Thymus (tissue), 11 donors: ENCODE measurements at regions not wholly inside any gene's neighbourhood (a gene's known extent, or its start where the extent isn't known, plus 50 kb on each side); places are given as distances from the start of the nearest gene placed in this dataset.

ENCODE experiments used
- DNase-seq, 9 donors: peaks; one replicate each; pipeline ENCODE4 v3.0.0-alpha.2; 2013; ENCODE audit warnings: low spot score in 9 of 9, low read depth in 6 of 9, missing footprints in 1 of 9
- H3K27ac ChIP-seq, 2 donors: one replicate each; pipeline ENCODE4 v1.5.1; 2013; ENCODE audit warnings: control low read depth in 1 of 2, low read depth in 1 of 2, low read length in 1 of 2, mild to moderate bottlenecking in 1 of 2, moderate library complexity in 1 of 2
- H3K27me3 ChIP-seq, 2 donors: one replicate each; pipeline ENCODE4 v1.5.1; 2013; ENCODE audit warnings: low read length in 1 of 2; ENCODE audit not compliant: control insufficient read depth in 2 of 2, insufficient read depth in 1 of 2
- H3K36me3 ChIP-seq, 2 donors: one replicate each; pipeline ENCODE4 v1.5.1; 2013; ENCODE audit warnings: low read length in 1 of 2, mild to moderate bottlenecking in 1 of 2, moderate library complexity in 1 of 2; ENCODE audit not compliant: control insufficient read depth in 2 of 2, insufficient read depth in 2 of 2
- H3K4me1 ChIP-seq, 2 donors: one replicate each; pipeline ENCODE4 v1.5.1; 2013; ENCODE audit warnings: low read length in 2 of 2; ENCODE audit not compliant: control insufficient read depth in 2 of 2, insufficient read depth in 2 of 2
- H3K4me3 ChIP-seq, 2 donors: one replicate each; pipeline ENCODE4 v1.5.1; 2013; ENCODE audit warnings: low read length in 2 of 2, control low read depth in 1 of 2, mild to moderate bottlenecking in 1 of 2
- H3K9me3 ChIP-seq, 2 donors: one replicate each; pipeline ENCODE4 v1.5.1; 2013; ENCODE audit warnings: low read length in 1 of 2, mild to moderate bottlenecking in 1 of 2; ENCODE audit not compliant: control insufficient read depth in 2 of 2, insufficient read depth in 1 of 2
- WGBS: extraction: QIAGEN DNeasy Blood & Tissue Kit; methylation state at CpG from one replicate; pipeline ENCODE4 v1.1.7; 2013; 5-methylcytosine and 5-hydroxymethylcytosine counted together
- donor health status: healthy.

- no peak for DNase-seq
- WGBS = 80% methylated on average over 2 of the region's 2 CpGs
- Histone ChIP-seq H3K4me1 (no peaks in the 10 kb centered on the region), H3K4me3 (no peak overlapping the region), H3K27me3 (no peaks in the 10 kb centered on the region), H3K27ac (no peak overlapping the region), H3K9me3 (no peaks in the 10 kb centered on the region), H3K36me3 (no peaks in the 10 kb centered on the region)
These were observed 526.4 kb downstream of the CBLN4 start for GRCh38 chr20:55478724-55479450.

DNA sequence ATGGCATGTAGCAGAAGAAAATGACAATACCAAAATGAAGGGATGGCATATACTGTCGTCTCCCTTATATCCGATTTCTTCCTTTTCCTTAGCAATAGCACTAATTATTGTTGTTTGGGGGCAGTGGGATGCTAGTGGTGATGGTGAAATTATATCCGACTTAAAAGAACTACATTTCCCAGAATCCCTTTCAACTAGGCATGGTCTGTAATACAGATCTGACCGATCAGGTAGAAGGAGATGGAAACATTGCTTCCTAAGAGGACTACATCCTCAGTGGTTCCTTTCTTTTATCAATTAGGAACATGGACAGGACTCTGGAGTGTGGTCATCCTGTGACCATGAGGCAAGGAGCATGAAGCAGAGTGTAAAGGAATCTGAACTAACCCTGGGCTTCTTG lies 532.6 kb downstream of the CBLN4 start:
- no peaks in the 10 kb centered on the region for H3K9me3 ChIP-seq
- no peak for DNase-seq
- H3K4me1 ChIP-seq = no peaks in the 10 kb centered on the region
- H3K4me3 ChIP-seq = no peak overlapping the region
- no peaks in the 10 kb centered on the region for H3K27me3 ChIP-seq
- 66% methylated on average over 4 of the region's 4 CpGs for WGBS
- H3K27ac ChIP-seq = no peak overlapping the region
- no peaks in the 10 kb centered on the region for H3K36me3 ChIP-seq

DNA sequence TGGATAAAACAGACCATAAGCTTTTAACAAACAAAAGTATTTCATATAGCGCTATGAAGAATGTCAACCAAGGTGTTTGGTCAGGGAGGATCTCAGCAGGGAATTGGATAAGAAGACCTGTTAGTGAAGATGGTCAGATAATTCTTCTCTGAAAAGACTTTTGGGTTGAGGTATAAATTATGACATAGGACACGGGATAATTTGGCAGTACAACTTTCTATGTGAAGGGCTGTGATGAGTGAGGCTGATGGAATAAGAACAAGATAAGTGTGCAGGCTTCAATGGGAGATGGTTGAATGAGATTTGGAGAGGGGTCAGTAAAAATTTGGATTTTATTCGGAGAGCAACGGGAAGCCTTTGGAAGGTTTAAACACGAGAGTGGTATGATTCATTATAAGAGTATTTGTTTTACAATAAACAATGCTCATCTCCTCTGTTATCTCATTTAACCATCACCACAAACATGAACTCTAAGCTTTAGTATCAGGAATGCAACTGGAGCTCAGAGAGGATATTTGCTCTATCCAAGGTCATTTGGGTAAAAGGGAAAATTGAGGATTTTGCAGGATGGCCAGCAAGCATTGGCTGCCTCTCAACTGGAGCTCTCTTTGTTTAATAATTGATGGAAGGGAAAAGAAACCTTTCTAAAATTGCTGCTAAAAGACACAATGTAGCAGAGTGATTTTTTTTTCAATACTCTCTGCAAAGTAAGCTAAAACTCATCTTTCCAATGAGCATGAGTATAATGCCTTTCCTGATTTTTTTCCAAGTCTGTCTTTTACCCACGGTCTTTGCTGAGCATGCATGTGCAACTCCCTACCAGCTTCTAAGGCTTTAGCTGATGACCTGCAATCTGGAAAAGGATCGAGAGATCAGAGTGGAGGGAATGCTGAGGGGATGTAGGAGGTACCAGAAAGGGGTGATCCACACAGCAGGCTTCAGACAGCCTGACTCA lies 534.0 kb downstream of the CBLN4 start:
- no peaks in the 10 kb centered on the region for H3K9me3 ChIP-seq
- 80% methylated on average over 7 of the region's 7 CpGs for WGBS
- DNase-seq = no peak
- H3K4me3 ChIP-seq = no peak overlapping the region
- no peaks in the 10 kb centered on the region for H3K4me1 ChIP-seq
- H3K27ac ChIP-seq = no peak overlapping the region
- no peaks in the 10 kb centered on the region for H3K27me3 ChIP-seq
- H3K36me3 ChIP-seq = no peaks in the 10 kb centered on the region

GRCh38 chr20:55469074-55469473 lies 536.2 kb downstream of the CBLN4 start:
- DNase-seq = no peak
- Histone ChIP-seq H3K9me3 (no peaks in the 10 kb centered on the region), H3K36me3 (no peaks in the 10 kb centered on the region), H3K27me3 (no peaks in the 10 kb centered on the region), H3K27ac (no peak overlapping the region), H3K4me3 (no peak overlapping the region), H3K4me1 (no peaks in the 10 kb centered on the region)
- 88% methylated on average over 2 of the region's 2 CpGs for WGBS

GRCh38 chr20:55461519-55461918 lies 543.8 kb downstream of the CBLN4 start:
- DNase-seq = no peak
- no peaks in the 10 kb centered on the region for H3K36me3 ChIP-seq
- H3K27ac ChIP-seq = no peak overlapping the region
- H3K9me3 ChIP-seq = no peaks in the 10 kb centered on the region
- WGBS = 97% methylated on average over 8 of the region's 8 CpGs
- no peak overlapping the region for H3K4me3 ChIP-seq
- no peaks in the 10 kb centered on the region for H3K27me3 ChIP-seq
- H3K4me1 ChIP-seq = no peaks in the 10 kb centered on the region

GRCh38 chr20:55456316-55456940 lies 548.9 kb downstream of the CBLN4 start:
- Histone ChIP-seq H3K27ac (no peak overlapping the region), H3K9me3 (no peaks in the 10 kb centered on the region), H3K36me3 (no peaks in the 10 kb centered on the region), H3K4me3 (no peak overlapping the region), H3K27me3 (no peaks in the 10 kb centered on the region), H3K4me1 (no peaks in the 10 kb centered on the region)
- WGBS = 91% methylated on average over 1 of the region's 1 CpG
- no peak for DNase-seq

DNA sequence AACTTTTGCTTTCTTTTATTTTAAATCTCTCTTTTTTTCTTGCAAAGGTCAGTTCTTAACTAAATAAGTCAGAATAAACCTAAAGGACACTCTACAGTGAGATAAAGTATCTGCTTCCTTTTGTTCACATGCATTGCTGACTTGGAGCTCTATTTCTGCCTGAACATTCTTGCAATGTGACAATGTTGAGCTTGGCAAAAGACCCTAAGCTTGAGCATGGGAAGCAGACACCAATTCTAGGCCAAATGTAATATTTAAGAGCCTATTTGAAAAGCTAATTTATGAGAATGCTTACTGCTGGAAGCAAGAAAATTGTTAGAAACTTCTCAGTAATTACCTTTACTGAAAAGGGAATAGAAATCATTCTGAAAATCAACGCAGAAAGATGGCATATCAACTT lies 556.2 kb downstream of the CBLN4 start:
- Histone ChIP-seq H3K4me1 (no peaks in the 10 kb centered on the region), H3K9me3 (no peaks in the 10 kb centered on the region)
- WGBS = 74% methylated on average over 1 of the region's 1 CpG

DNA sequence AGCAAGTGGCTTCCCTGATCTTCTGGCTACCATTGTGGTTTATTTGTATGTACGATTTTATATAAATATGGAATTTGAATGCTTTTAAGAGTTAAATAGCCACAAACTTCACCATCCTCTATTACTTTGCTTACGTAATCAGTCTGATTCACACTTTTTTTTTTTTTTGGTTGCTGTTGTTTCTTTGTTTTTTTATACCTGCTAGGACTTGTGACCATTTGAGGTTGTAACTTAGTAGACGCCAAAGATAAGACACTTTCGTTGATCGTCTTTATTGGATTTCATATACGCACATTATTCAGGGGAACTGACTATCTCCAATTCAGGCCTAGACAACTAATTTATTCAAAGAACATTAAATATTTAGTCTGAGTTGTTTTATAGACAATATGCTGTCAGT lies 559.0 kb downstream of the CBLN4 start:
- H3K9me3 ChIP-seq = no peaks in the 10 kb centered on the region
- WGBS = 77% methylated on average over 6 of the region's 6 CpGs
- H3K27ac ChIP-seq = no peak overlapping the region
- H3K4me3 ChIP-seq = no peak overlapping the region
- no peaks in the 10 kb centered on the region for H3K36me3 ChIP-seq
- no peaks in the 10 kb centered on the region for H3K27me3 ChIP-seq
- no peaks in the 10 kb centered on the region for H3K4me1 ChIP-seq
- no peak for DNase-seq

More for the DNA sequence above, 556.2 kb downstream of the CBLN4 start:
- H3K27me3 ChIP-seq = no peaks in the 10 kb centered on the region
- H3K36me3 ChIP-seq = no peaks in the 10 kb centered on the region
- no peak for DNase-seq
- H3K4me3 ChIP-seq = no peak overlapping the region
- no peak overlapping the region for H3K27ac ChIP-seq

GRCh38 chr20:55439070-55439469 lies 566.2 kb downstream of the CBLN4 start:
- DNase-seq = no peak
- no peaks in the 10 kb centered on the region for H3K4me1 ChIP-seq
- no peaks in the 10 kb centered on the region for H3K9me3 ChIP-seq
- H3K36me3 ChIP-seq = no peaks in the 10 kb centered on the region
- H3K27ac ChIP-seq = no peak overlapping the region
- no peak overlapping the region for H3K4me3 ChIP-seq
- no peaks in the 10 kb centered on the region for H3K27me3 ChIP-seq
- WGBS = 84% methylated on average over 2 of the region's 2 CpGs
